H1 (cell line): ENCODE measurements at regions not wholly inside any gene's neighbourhood (a gene's known extent, or its start where the extent isn't known, plus 50 kb on each side); places are given as distances from the start of the nearest gene placed in this dataset.

Experiments used
- CBX8 ChIP-seq: fragments of 300-800, 300-1000 bp; sonication (generic); IDR thresholded peaks from 2 replicates; pipeline ENCODE4 v1.7.1; 2016; ENCODE audit warnings: low read depth, low read length, borderline replicate concordance
- CHD7 ChIP-seq: fragments of 300-600 bp; sonication (generic); IDR thresholded peaks from 2 replicates; pipeline ENCODE4 v1.7.1; 2012; ENCODE audit warnings: low read length, moderate library complexity, mild to moderate bottlenecking, inconsistent platforms; ENCODE audit not compliant: insufficient replicate concordance
- HDAC6 ChIP-seq: IDR thresholded peaks from one replicate; pipeline ENCODE4 v1.7.1; 2012; ENCODE audit warnings: low read depth, mild to moderate bottlenecking, inconsistent platforms, low read length, moderate library complexity
- KDM1A ChIP-seq: fragments of 200-600, 300-600 bp; sonication (generic); IDR thresholded peaks from 2 replicates; pipeline ENCODE4 v1.7.1; 2016; ENCODE audit warnings: mild to moderate bottlenecking, low read length, borderline replicate concordance
- POU5F1 ChIP-seq: IDR thresholded peaks from 2 replicates; pipeline ENCODE4 v1.6.1; 2011; ENCODE audit warnings: low read depth, mild to moderate bottlenecking, low read length, moderate library complexity
- RAD21 ChIP-seq, 2 experiments: IDR thresholded peaks in 1 of 2; conservative IDR thresholded peaks in 1 of 2; 2 replicates each; pipeline ENCODE4 v1.6.1; 2011; ENCODE audit warnings: low read depth in 2 of 2, low read length in 2 of 2, improper control_type of control experiment in 1 of 2, inconsistent platforms in 1 of 2, mild to moderate bottlenecking in 1 of 2, moderate library complexity in 1 of 2
- SIRT6 ChIP-seq: IDR thresholded peaks from one replicate; pipeline ENCODE4 v1.7.1; 2012; ENCODE audit warnings: low read length, inconsistent platforms
- YY1 ChIP-seq: IDR thresholded peaks from 2 replicates; pipeline ENCODE4 v1.6.1; 2011; ENCODE audit warnings: low read depth, mild to moderate bottlenecking, low read length

GRCh38 chr20:56762401-56762800 is 133.3 kb downstream of the TFAP2C start (continued):
- no peak for TF ChIP-seq CHD7
- no peak for TF ChIP-seq CBX8
- TF ChIP-seq HDAC6: no peak
- no peak for TF ChIP-seq POU5F1
- no peak for TF ChIP-seq SIRT6
- TF ChIP-seq KDM1A: no peak
- TF ChIP-seq YY1: no peak
- TF ChIP-seq RAD21 (IDR thresholded peaks at IDR 0.05 in 1 of 2, conservative IDR thresholded peaks at IDR 0.05 in 1 of 2; ENCODE audit: low read depth in 2 of 2, low read length in 2 of 2): no peak
